Nephron (organoid): ENCODE measurements at regions not wholly inside any gene's neighbourhood (a gene's known extent, or its start where the extent isn't known, plus 50 kb on each side); places are given as distances from the start of the nearest gene placed in this dataset.

Experiments used
- H3K27ac Mint-ChIP-seq, 3 experiments: 2 replicates each; pipeline ENCODE4 v1.8.0; 2020; ENCODE audit warnings: mixed read lengths in 3 of 3, mild to moderate bottlenecking in 2 of 3, moderate library complexity in 1 of 3
- H3K27me3 Mint-ChIP-seq: 2 replicates; pipeline ENCODE4 v1.8.0; 2021; ENCODE audit warnings: low read depth, mild to moderate bottlenecking, moderate library complexity, mixed read lengths
- H3K36me3 Mint-ChIP-seq: 2 replicates; pipeline ENCODE4 v1.8.0; 2020; ENCODE audit warnings: low read depth, mixed read lengths
- H3K4me1 Mint-ChIP-seq: 2 replicates; pipeline ENCODE4 v1.8.0; 2020; ENCODE audit warnings: mixed read lengths
- H3K4me3 Mint-ChIP-seq, 3 experiments: 2 replicates each; pipeline ENCODE4 v1.8.0; 2020; ENCODE audit warnings: mild to moderate bottlenecking in 3 of 3, mixed read lengths in 3 of 3, moderate library complexity in 2 of 3
- H3K9me3 Mint-ChIP-seq: 2 replicates; pipeline ENCODE4 v1.8.0; 2020; ENCODE audit warnings: mixed read lengths
- CTCF ChIP-seq, 3 experiments: fragments of 200-600 bp; sonication (generic); IDR thresholded peaks; one replicate each; pipeline ENCODE4 v1.5.0; 2021; ENCODE audit warnings: antibody characterized with exemption in 3 of 3; ENCODE audit not compliant: unreplicated experiment in 3 of 3

- TF ChIP-seq CTCF (IDR thresholded peaks at IDR 0.05; ENCODE audit: unreplicated experiment in 3 of 3), result no peak
- Mint-ChIP-seq H3K4me3 (no peak overlapping the region), H3K36me3 (peaks cover 11% of the 10 kb centered on the region), H3K27ac (peak overlapping the region in 1 of 3 experiments; percentile 30), H3K27me3 (no peaks in the 10 kb centered on the region), H3K9me3 (peaks cover 12% of the 10 kb centered on the region), H3K4me1 (no peaks in the 10 kb centered on the region)
These were observed 449.6 kb upstream of the CCDC196 start for GRCh38 chr14:66036547-66036946.

- no peak for TF ChIP-seq CTCF (IDR thresholded peaks at IDR 0.05; ENCODE audit: unreplicated experiment in 3 of 3)
- Mint-ChIP-seq H3K9me3 (peaks cover 11% of the 10 kb centered on the region), H3K27me3 (no peaks in the 10 kb centered on the region), H3K27ac (no peak overlapping the region), H3K4me3 (no peak overlapping the region), H3K36me3 (peaks cover 8% of the 10 kb centered on the region), H3K4me1 (no peaks in the 10 kb centered on the region)
These were observed 448.8 kb upstream of the CCDC196 start for GRCh38 chr14:66037361-66037760.

GRCh38 chr14:66038212-66038611 is 448.0 kb upstream of the CCDC196 start:
- H3K4me1 Mint-ChIP-seq, result no peaks in the 10 kb centered on the region
- H3K4me3 Mint-ChIP-seq, result no peak overlapping the region
- peaks cover 6% of the 10 kb centered on the region for H3K9me3 Mint-ChIP-seq
- peak overlapping the region in 2 of 3 experiments; percentile 61 to 88 for H3K27ac Mint-ChIP-seq
- H3K27me3 Mint-ChIP-seq, result no peaks in the 10 kb centered on the region
- H3K36me3 Mint-ChIP-seq, result peaks cover 2% of the 10 kb centered on the region
- TF ChIP-seq CTCF (IDR thresholded peaks at IDR 0.05; ENCODE audit: unreplicated experiment in 3 of 3), result no peak

- no peak overlapping the region for H3K4me3 Mint-ChIP-seq
- TF ChIP-seq CTCF (IDR thresholded peaks at IDR 0.05; ENCODE audit: unreplicated experiment in 3 of 3), result no peak
- no peaks in the 10 kb centered on the region for H3K4me1 Mint-ChIP-seq
- no peaks in the 10 kb centered on the region for H3K36me3 Mint-ChIP-seq
- peak overlapping the region in 2 of 3 experiments; percentile 61 to 88 for H3K27ac Mint-ChIP-seq
- H3K9me3 Mint-ChIP-seq, result peaks cover 3% of the 10 kb centered on the region
- H3K27me3 Mint-ChIP-seq, result no peaks in the 10 kb centered on the region
These were observed 447.6 kb upstream of the CCDC196 start for GRCh38 chr14:66038618-66039017.

- peak overlapping the region in 1 of 3 experiments; percentile 88 for H3K27ac Mint-ChIP-seq
- H3K4me1 Mint-ChIP-seq, result no peaks in the 10 kb centered on the region
- no peaks in the 10 kb centered on the region for H3K27me3 Mint-ChIP-seq
- H3K4me3 Mint-ChIP-seq, result no peak overlapping the region
- H3K36me3 Mint-ChIP-seq, result no peaks in the 10 kb centered on the region
- peaks cover 3% of the 10 kb centered on the region for H3K9me3 Mint-ChIP-seq
- no peak for TF ChIP-seq CTCF (IDR thresholded peaks at IDR 0.05; ENCODE audit: unreplicated experiment in 3 of 3)
These were observed 446.7 kb upstream of the CCDC196 start for GRCh38 chr14:66039495-66039894.

- Mint-ChIP-seq H3K27ac (no peak overlapping the region), H3K4me3 (no peak overlapping the region), H3K4me1 (peaks cover 12% of the 10 kb centered on the region), H3K27me3 (no peaks in the 10 kb centered on the region), H3K9me3 (no peaks in the 10 kb centered on the region), H3K36me3 (no peaks in the 10 kb centered on the region)
- TF ChIP-seq CTCF (IDR thresholded peaks at IDR 0.05; ENCODE audit: unreplicated experiment in 3 of 3), result no peak
These were observed 444.6 kb upstream of the CCDC196 start for GRCh38 chr14:66041582-66041981.
